Uterus (tissue), 3 donors: ENCODE measurements at regions not wholly inside any gene's neighbourhood (a gene's known extent, or its start where the extent isn't known, plus 50 kb on each side); places are given as distances from the start of the nearest gene placed in this dataset.
"Not testable (repeated sequence)": the region's sequence is repeated elsewhere in the genome, so short reads cannot be mapped to it uniquely, and the experiment has no call there.

Source experiments
- DNase-seq, 2 donors: peaks; one replicate each; pipeline ENCODE4 v3.0.0-alpha.2; 2019 to 2020
- H3K27ac ChIP-seq, 2 donors: fragments of 200-600 bp; sonication (generic); 1 replicate in 1 of 2; 2 replicates in 1 of 2; pipeline ENCODE4 v1.5.1; 2016 to 2018
- H3K27me3 ChIP-seq, 2 donors: fragments of 200-600 bp; sonication (generic); one replicate each; pipeline ENCODE4 v1.5.1; 2018 to 2019; ENCODE audit warnings: control low read depth in 1 of 2
- H3K36me3 ChIP-seq, 2 donors: fragments of 200-600 bp; sonication (generic); one replicate each; pipeline ENCODE4 v1.5.1; 2019; ENCODE audit warnings: control low read depth in 1 of 2
- H3K4me1 ChIP-seq, 2 donors: fragments of 200-600 bp; sonication (generic); one replicate each; pipeline ENCODE4 v1.5.1; 2018 to 2019; ENCODE audit warnings: control low read depth in 1 of 2
- H3K4me3 ChIP-seq, 2 donors: fragments of 200-600 bp; sonication (generic); 1 replicate in 1 of 2; 2 replicates in 1 of 2; pipeline ENCODE4 v1.5.1; 2018 to 2019; ENCODE audit warnings: mild to moderate bottlenecking in 1 of 2
- H3K9me3 ChIP-seq, 2 donors: fragments of 200-600 bp; sonication (generic); one replicate each; pipeline ENCODE4 v1.5.1; 2019; ENCODE audit warnings: control low read depth in 1 of 2
- POLR2A ChIP-seq, 2 donors: fragments of 450-650 bp; IDR thresholded peaks; one replicate each; pipeline ENCODE4 v1.6.1; 2016; ENCODE audit warnings: antibody characterized with exemption in 2 of 2, mild to moderate bottlenecking in 1 of 2, moderate library complexity in 1 of 2
- intact Hi-C: fragments of 100-400 bp; cut with DNase I; formaldehyde crosslinking; loops from one replicate; pipeline ENCODE4 v1.15.1; 2023; ENCODE audit warnings: low total_unique reads
- TF ChIP-seq, protein P1 (sequence below), 4 experiments: fragments of 200-600 bp in 2 of 4; fragments of 450-650 bp in 2 of 4; sonication (generic) in 2 of 4; IDR thresholded peaks; one replicate each; pipeline ENCODE4 v1.5.1; 2016 to 2019; ENCODE audit warnings: antibody characterized with exemption in 4 of 4, mild to moderate bottlenecking in 2 of 4, moderate library complexity in 1 of 4
- donor health status: DM: yes; HTN: yes; CAD: no.

DNA sequence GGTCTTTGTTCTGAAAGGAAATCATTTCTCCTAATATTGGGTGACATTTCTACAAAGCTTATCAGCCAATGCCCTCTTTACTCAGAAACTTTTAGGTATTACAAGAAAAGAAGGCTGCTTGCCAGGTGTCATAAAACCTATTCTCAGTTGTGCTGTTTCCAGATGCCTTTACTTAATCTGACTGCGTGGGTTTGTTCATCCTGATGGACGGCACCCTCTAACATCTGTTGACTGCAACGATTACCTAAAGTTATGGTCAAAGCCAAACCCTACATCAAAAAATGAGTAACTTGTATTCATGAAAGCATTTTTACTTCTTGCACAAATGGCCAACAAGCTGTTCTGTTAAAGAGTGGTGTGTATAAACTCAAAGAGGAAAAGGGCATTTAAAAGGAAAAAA is 207.7 kb upstream of the PDZRN3 start:
- Histone ChIP-seq H3K9me3 (peaks cover 0 to 19% of the 10 kb centered on the region in 2 donors), H3K4me1 (peaks cover 0 to 5% of the 10 kb centered on the region in 2 donors), H3K27me3 (no peaks in the 10 kb centered on the region), H3K36me3 (no peaks in the 10 kb centered on the region), H3K4me3 (no peak overlapping the region), H3K27ac (peak overlapping the region; percentile 38 to 56)
- DNase-seq: peak; percentile 45 to 69
- TF ChIP-seq POLR2A (IDR thresholded peaks at IDR 0.05): no peak
- TF ChIP-seq, protein P1, sequence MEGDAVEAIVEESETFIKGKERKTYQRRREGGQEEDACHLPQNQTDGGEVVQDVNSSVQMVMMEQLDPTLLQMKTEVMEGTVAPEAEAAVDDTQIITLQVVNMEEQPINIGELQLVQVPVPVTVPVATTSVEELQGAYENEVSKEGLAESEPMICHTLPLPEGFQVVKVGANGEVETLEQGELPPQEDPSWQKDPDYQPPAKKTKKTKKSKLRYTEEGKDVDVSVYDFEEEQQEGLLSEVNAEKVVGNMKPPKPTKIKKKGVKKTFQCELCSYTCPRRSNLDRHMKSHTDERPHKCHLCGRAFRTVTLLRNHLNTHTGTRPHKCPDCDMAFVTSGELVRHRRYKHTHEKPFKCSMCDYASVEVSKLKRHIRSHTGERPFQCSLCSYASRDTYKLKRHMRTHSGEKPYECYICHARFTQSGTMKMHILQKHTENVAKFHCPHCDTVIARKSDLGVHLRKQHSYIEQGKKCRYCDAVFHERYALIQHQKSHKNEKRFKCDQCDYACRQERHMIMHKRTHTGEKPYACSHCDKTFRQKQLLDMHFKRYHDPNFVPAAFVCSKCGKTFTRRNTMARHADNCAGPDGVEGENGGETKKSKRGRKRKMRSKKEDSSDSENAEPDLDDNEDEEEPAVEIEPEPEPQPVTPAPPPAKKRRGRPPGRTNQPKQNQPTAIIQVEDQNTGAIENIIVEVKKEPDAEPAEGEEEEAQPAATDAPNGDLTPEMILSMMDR (IDR thresholded peaks at IDR 0.05): no peak
- intact Hi-C loops: loop anchor here (5.0 kb wide), 1 partner anchor 315 kb away; no protein-coding TSS in a partner anchor

DNA sequence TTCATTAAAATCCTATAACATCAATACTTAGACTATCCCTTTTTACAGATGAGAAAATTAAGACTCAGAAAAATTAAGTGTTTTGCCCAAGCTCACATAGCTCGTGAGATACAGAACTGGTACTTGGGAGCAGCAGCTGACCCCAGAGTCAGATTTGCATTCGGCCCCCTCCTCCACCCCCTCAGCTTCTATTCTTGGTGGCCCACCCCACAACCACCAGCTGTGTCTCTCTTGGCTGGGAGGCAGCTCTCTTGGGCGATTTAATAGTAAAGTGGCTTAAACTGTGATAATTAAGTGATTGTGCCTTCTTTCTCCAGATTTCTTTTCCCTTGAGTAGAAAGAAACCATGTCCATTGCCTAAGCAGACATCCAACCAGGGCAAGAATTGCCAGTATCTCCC is 203.6 kb upstream of the PDZRN3 start:
- Histone ChIP-seq H3K36me3 (no peaks in the 10 kb centered on the region), H3K9me3 (no peaks in the 10 kb centered on the region), H3K4me3 (no peak overlapping the region), H3K4me1 (peaks cover 0 to 5% of the 10 kb centered on the region in 2 donors), H3K27ac (peak overlapping the region; percentile 60 to 61), H3K27me3 (no peaks in the 10 kb centered on the region)
- DNase-seq: no peak
- TF ChIP-seq, protein P1 (IDR thresholded peaks at IDR 0.05): no peak
- TF ChIP-seq POLR2A (IDR thresholded peaks at IDR 0.05): no peak
- intact Hi-C loops: no loop called here

DNA sequence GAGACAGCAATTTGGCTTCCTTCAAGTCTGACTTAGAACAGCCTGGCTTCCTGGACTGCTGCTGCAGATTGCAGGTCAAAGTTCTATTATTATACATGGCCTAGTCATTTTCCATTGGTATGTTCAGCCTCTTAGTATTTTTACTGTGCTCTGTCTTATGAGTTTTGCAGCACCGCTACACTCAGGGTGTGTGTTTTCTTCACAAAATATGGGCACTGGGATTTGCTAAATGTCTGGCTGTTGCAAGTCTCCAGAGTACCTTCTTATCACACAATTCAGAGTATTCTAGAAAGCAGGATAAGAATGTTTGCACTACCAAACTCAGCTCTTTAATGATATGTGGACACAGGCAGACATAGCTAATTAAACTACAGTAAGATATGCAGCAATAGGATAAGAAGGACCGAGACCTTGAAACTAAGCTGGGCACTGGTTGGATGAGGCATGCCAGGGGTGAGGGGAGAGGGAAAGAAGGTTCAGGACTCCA is 203.0 kb upstream of the PDZRN3 start:
- Histone ChIP-seq H3K9me3 (no peaks in the 10 kb centered on the region), H3K27ac (peak overlapping the region; percentile 60 to 61), H3K36me3 (no peaks in the 10 kb centered on the region), H3K4me3 (no peak overlapping the region), H3K27me3 (no peaks in the 10 kb centered on the region), H3K4me1 (peaks cover 0 to 5% of the 10 kb centered on the region in 2 donors)
- no peak for TF ChIP-seq POLR2A (IDR thresholded peaks at IDR 0.05)
- TF ChIP-seq, protein P1 (IDR thresholded peaks at IDR 0.05): no peak
- DNase-seq: no peak
- intact Hi-C loops: no loop called here

DNA sequence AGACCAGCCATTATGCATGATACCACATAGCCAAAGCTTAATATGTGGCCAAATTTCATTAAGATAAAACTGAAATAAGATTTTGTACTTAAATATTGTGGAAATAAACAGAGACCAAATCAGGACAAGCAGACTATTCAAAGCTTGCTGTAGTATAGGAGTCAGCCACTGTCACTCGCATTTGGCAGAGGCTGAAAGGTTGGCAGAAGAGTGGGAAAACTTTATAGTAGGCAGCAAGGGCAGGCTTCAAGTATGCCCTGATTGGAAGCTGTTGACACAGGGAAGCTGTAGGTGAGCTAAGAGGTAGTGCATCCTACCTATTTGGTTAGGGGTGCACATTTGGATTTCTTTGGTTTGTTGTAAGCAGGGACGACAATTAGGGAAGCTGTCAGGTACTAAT is 202.5 kb upstream of the PDZRN3 start:
- no peak for DNase-seq
- Histone ChIP-seq H3K4me1 (peaks cover 0 to 5% of the 10 kb centered on the region in 2 donors), H3K27me3 (no peaks in the 10 kb centered on the region), H3K36me3 (no peaks in the 10 kb centered on the region), H3K9me3 (no peaks in the 10 kb centered on the region), H3K27ac (peak overlapping the region; percentile 60 to 61), H3K4me3 (no peak overlapping the region)
- no peak for TF ChIP-seq POLR2A (IDR thresholded peaks at IDR 0.05)
- TF ChIP-seq, protein P1 (IDR thresholded peaks at IDR 0.05): no peak
- intact Hi-C loops: no loop called here

DNA sequence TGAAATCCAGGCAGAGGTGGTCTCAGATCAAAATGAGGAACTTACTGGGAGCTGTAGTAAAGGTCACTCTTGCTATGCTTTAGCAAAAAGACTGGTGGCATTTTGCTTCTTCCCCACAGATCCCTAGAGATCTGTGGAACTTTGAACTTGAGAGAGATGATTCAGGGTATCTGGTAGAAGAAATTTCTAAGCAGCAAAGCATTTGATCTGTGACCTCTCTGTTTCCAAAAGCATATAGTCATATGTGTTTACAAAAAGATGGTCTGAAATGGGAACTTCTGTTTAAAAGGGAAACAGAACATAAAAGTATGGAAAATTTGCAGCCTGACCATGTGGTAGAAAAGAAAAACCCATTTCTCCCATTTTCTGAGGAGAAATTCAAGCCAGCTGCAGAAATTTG is 196.2 kb upstream of the PDZRN3 start:
- H3K4me3 ChIP-seq, H3K27me3 ChIP-seq, DNase-seq, H3K27ac ChIP-seq, intact Hi-C loops, H3K4me1 ChIP-seq, H3K9me3 ChIP-seq, H3K36me3 ChIP-seq: not testable (repeated sequence)

DNA sequence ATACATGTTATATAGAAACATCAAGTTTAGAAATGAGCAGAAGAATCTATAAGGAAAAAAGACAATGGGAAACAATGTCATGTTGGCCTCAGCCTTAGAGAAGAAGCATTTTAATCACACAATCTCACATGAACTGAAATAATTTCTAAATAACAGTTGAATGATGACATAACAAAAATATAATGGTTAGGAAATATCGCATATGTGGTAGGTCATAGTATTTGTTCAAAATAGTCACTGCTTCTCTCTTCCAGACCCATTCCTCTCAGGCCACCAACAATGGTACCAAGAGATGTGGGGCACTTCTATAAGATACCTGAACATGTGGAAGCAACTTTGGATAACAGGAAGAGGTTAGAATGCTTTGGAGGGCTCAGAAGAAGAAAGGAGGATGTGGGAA is 195.7 kb upstream of the PDZRN3 start:
- intact Hi-C loops: no loop called here
- DNase-seq: no peak
- H3K27me3 ChIP-seq: no peaks in the 10 kb centered on the region

More for the DNA sequence above, 195.7 kb upstream of the PDZRN3 start:
- no peaks in the 10 kb centered on the region for H3K4me1 ChIP-seq
- H3K36me3 ChIP-seq: no peaks in the 10 kb centered on the region
- no peaks in the 10 kb centered on the region for H3K9me3 ChIP-seq
- no peak overlapping the region for H3K27ac ChIP-seq
- TF ChIP-seq, protein P1 (IDR thresholded peaks at IDR 0.05): no peak
- TF ChIP-seq POLR2A (IDR thresholded peaks at IDR 0.05): no peak
- H3K4me3 ChIP-seq: no peak overlapping the region
